SJSA1 (cell line): ENCODE measurements at regions not wholly inside any gene's neighbourhood (a gene's known extent, or its start where the extent isn't known, plus 50 kb on each side); places are given as distances from the start of the nearest gene placed in this dataset.

Source experiments
- DNase-seq, 2 experiments: peaks; one replicate each; pipeline ENCODE4 v3.0.0-alpha.2; 2015 to 2020; ENCODE audit warnings: low spot score in 2 of 2, low read depth in 1 of 2
- H3K27ac ChIP-seq: fragments of 250-450 bp; sonication (Bioruptor Pico); 2 replicates; pipeline ENCODE4 v1.5.1; 2020; ENCODE audit warnings: mild to moderate bottlenecking, moderate library complexity
- H3K27me3 ChIP-seq: fragments of 250-450 bp; sonication (Bioruptor Pico); replicated peaks from 2 replicates; pipeline ENCODE4 v1.5.1; 2020; ENCODE audit warnings: mild to moderate bottlenecking, moderate library complexity
- H3K36me3 ChIP-seq: fragments of 250-450 bp; sonication (Bioruptor Pico); 2 replicates; pipeline ENCODE4 v1.5.1; 2020; ENCODE audit warnings: mild to moderate bottlenecking
- H3K4me1 ChIP-seq: fragments of 250-450 bp; sonication (Bioruptor Pico); replicated peaks from 2 replicates; pipeline ENCODE4 v1.6.1; 2021; ENCODE audit warnings: mild to moderate bottlenecking
- H3K4me3 ChIP-seq: fragments of 250-450 bp; sonication (Bioruptor Pico); 2 replicates; pipeline ENCODE4 v1.5.1; 2020; ENCODE audit warnings: mild to moderate bottlenecking
- H3K9me3 ChIP-seq: fragments of 250-450 bp; sonication (Bioruptor Pico); replicated peaks from 2 replicates; pipeline ENCODE4 v1.5.1; 2020; ENCODE audit warnings: mild to moderate bottlenecking

- H3K36me3 ChIP-seq: no peaks in the 10 kb centered on the region
- H3K9me3 ChIP-seq: no peaks in the 10 kb centered on the region
- no peaks in the 10 kb centered on the region for H3K27me3 ChIP-seq
- H3K4me3 ChIP-seq: no peak overlapping the region
- peaks cover 11% of the 10 kb centered on the region for H3K4me1 ChIP-seq
- no peak overlapping the region for H3K27ac ChIP-seq
- peak; percentile 54 to 84 for DNase-seq
These were observed 223.4 kb downstream of the SP3 start for GRCh38 chr2:173741759-173742158.

DNA sequence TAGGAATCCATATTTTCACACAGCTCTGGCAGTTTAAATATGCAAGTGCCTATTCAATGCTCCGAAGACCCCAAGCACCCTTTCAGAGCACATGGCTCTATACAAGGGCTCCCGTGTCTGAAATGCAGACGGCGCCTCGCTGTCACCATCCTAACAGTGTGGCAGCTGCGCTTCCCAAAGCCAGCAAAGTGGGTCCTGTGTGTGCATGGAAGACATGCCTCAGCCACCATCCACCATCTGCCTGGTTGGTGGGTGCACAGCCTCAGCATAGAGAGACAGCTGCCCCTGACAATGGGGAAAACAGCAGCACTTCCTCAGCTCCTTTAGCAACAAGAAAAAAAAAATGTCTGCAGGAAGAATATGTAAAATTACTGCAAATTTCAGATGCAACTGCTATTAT lies 218.1 kb downstream of the SP3 start:
- H3K27me3 ChIP-seq: no peaks in the 10 kb centered on the region
- H3K9me3 ChIP-seq: no peaks in the 10 kb centered on the region
- peaks cover 2% of the 10 kb centered on the region for H3K4me1 ChIP-seq
- DNase-seq: no peak
- H3K4me3 ChIP-seq: no peak overlapping the region
- no peaks in the 10 kb centered on the region for H3K36me3 ChIP-seq
- H3K27ac ChIP-seq: no peak overlapping the region

DNA sequence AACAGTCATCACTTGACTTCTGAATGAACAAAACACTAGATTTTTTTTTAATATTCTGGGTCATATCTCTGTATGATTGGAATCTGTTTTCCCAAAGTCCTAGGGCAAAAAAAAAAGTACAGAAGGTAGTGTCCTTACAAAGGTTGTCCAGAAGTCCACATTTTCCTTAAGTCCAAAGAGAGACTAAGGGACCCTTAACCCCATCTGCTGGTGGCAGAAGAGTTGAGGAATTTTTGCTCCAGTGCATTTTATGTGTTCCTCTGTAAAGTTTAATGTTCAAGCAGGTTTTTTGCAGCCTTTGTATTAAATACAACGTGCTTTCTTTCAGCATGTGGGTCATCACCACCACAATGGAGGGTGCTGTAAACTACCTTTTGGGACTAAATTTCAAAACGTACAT lies 215.9 kb downstream of the SP3 start:
- DNase-seq: peak in 1 of 2 experiments; percentile 21
- H3K4me1 ChIP-seq: no peaks in the 10 kb centered on the region
- no peaks in the 10 kb centered on the region for H3K27me3 ChIP-seq
- no peak overlapping the region for H3K4me3 ChIP-seq
- H3K36me3 ChIP-seq: no peaks in the 10 kb centered on the region
- no peaks in the 10 kb centered on the region for H3K9me3 ChIP-seq
- no peak overlapping the region for H3K27ac ChIP-seq

- Histone ChIP-seq H3K9me3 (no peaks in the 10 kb centered on the region), H3K27ac (no peak overlapping the region), H3K4me1 (no peaks in the 10 kb centered on the region), H3K4me3 (no peak overlapping the region), H3K27me3 (no peaks in the 10 kb centered on the region), H3K36me3 (no peaks in the 10 kb centered on the region)
- DNase-seq: no peak
These were observed 214.8 kb downstream of the SP3 start for GRCh38 chr2:173750353-173750801.

GRCh38 chr2:173750831-173751230 lies 214.3 kb downstream of the SP3 start:
- Histone ChIP-seq H3K27ac (no peak overlapping the region), H3K9me3 (no peaks in the 10 kb centered on the region), H3K36me3 (no peaks in the 10 kb centered on the region), H3K4me1 (no peaks in the 10 kb centered on the region), H3K27me3 (no peaks in the 10 kb centered on the region), H3K4me3 (no peak overlapping the region)
- DNase-seq: no peak

DNA sequence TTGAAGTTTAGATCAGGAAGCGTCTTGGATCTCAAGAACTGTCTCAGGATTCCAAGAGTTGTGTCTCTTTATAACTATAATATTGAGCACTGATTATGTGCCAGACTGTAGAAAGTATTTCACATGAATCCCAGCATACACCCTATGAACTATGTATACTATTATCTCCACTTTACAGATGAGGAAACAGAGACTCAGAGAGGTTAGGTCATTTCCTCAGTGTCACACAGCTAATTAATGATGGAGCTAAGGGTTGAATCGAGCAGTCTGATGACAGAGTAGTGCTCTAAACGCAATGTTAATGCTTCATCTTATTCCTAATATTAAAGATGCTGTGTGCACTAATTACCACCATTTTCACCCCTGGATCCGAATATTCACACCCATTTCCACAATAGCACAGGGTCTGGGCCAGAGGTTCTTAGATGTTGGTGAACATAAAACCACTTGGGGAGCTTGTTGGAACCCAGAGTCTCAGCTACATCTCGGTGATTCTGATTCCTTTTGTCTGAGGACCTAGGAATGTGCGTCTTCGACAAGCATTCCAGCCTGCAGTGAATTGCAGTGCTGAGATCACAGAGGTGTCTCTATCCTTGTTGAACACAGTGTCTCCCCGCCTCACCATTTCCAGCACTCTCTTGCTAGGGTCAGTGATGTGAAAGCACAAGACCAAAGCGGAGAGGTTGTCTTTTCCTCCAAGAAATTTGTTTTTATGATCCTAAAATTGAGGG lies 213.8 kb downstream of the SP3 start:
- no peaks in the 10 kb centered on the region for H3K36me3 ChIP-seq
- H3K27me3 ChIP-seq: no peaks in the 10 kb centered on the region
- H3K4me1 ChIP-seq: no peaks in the 10 kb centered on the region
- no peak overlapping the region for H3K27ac ChIP-seq
- H3K4me3 ChIP-seq: no peak overlapping the region
- DNase-seq: no peak
- H3K9me3 ChIP-seq: no peaks in the 10 kb centered on the region

- H3K9me3 ChIP-seq: no peaks in the 10 kb centered on the region
- H3K27ac ChIP-seq: no peak overlapping the region
- no peak for DNase-seq
- no peaks in the 10 kb centered on the region for H3K27me3 ChIP-seq
- H3K36me3 ChIP-seq: no peaks in the 10 kb centered on the region
- no peak overlapping the region for H3K4me3 ChIP-seq
- H3K4me1 ChIP-seq: no peaks in the 10 kb centered on the region
These were observed 213.0 kb downstream of the SP3 start for GRCh38 chr2:173752152-173752551.

- Histone ChIP-seq H3K36me3 (no peaks in the 10 kb centered on the region), H3K4me3 (no peak overlapping the region), H3K27me3 (no peaks in the 10 kb centered on the region), H3K4me1 (no peaks in the 10 kb centered on the region), H3K9me3 (no peaks in the 10 kb centered on the region), H3K27ac (no peak overlapping the region)
- no peak for DNase-seq
These were observed 211.7 kb downstream of the SP3 start for GRCh38 chr2:173753441-173753840.

DNA sequence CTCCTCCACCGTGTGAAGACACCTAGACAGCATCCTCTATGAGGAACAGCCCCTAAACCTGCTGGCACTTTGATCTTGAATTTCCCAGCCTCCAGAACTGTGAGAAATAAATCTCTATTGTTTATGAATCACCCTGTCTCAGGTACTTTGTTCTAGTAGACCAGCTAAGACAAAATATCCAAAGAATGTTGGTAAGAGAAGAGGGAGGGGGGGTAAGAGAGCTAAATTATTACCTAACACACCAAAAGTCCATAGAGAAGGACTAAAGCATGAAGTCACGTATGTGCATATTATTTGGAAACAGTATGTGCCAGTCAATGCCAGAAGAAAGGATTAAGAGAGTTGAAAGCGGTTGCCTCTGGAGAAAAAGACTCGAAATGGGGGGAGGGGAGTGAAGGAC lies 211.0 kb downstream of the SP3 start:
- Histone ChIP-seq H3K27ac (no peak overlapping the region), H3K4me1 (no peaks in the 10 kb centered on the region), H3K9me3 (no peaks in the 10 kb centered on the region), H3K4me3 (no peak overlapping the region), H3K36me3 (no peaks in the 10 kb centered on the region), H3K27me3 (no peaks in the 10 kb centered on the region)
- no peak for DNase-seq

DNA sequence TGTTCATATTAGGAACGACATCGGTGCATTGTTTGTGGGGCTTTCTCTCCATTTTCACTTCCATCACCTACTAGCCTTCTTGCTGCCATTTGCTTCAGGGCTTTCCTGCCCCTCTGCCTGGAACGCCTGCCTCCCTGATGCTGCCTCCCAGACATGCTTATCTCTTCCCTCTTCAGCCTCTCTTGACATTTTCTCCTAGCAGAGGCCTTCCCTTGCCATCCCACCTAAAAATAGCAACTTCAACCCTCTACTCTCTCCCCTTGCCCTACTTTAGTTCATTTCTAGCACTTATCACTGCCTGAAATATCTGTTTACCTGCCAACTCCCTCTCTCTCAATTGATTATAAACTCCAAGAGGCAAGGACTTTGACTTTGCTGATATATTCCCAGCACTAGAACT lies 210.3 kb downstream of the SP3 start:
- H3K9me3 ChIP-seq: no peaks in the 10 kb centered on the region
- H3K36me3 ChIP-seq: no peaks in the 10 kb centered on the region
- no peaks in the 10 kb centered on the region for H3K27me3 ChIP-seq
- no peak overlapping the region for H3K27ac ChIP-seq
- no peaks in the 10 kb centered on the region for H3K4me1 ChIP-seq
- DNase-seq: no peak
- H3K4me3 ChIP-seq: no peak overlapping the region

DNA sequence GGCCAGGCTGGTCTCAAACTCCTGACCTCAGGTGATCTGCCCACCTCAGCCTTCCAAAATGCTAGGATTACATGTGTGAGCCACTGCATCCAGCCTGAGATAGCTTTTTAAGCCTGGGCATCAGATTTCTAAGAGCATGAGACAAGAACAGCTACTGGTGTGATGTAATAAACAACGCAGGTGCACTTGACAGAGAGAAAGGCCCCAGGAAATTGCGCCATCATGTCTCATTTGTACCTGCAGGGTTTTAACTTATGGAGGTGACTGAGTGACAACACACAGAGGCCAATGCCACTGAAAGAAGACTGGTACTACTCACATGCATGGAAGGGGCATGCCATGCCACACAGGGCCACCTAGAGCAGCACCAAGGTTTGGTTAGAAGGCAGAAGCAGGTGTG lies 209.4 kb downstream of the SP3 start:
- Histone ChIP-seq H3K27ac (no peak overlapping the region), H3K4me3 (no peak overlapping the region), H3K9me3 (no peaks in the 10 kb centered on the region), H3K4me1 (no peaks in the 10 kb centered on the region), H3K36me3 (no peaks in the 10 kb centered on the region), H3K27me3 (no peaks in the 10 kb centered on the region)
- DNase-seq: no peak

GRCh38 chr2:173759959-173760358 lies 205.2 kb downstream of the SP3 start:
- DNase-seq: no peak
- Histone ChIP-seq H3K4me3 (no peak overlapping the region), H3K4me1 (no peaks in the 10 kb centered on the region)

DNA sequence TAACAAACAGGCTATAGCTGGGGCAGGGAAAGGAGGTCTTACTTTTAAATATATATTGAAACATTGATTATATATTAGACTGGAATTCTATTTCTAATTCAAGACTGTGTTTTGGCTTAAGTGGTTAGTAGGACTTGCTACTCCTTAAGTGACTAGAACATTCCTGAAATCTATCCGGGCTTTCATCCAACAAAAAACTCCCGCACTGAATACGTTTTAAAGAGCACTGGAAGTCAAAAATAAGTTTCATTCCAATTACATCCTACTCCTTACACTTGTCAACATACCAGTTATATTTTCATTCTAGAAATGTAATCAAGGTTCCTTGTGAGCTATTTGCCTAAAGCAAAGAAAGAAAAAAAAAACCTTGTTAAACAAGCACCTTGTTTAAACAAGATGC lies 204.6 kb downstream of the SP3 start:
- Histone ChIP-seq H3K27ac (no peak overlapping the region), H3K27me3 (0 out of 2 replicates have a peak, but pooled peaks cover 3% of the 10 kb centered on the region), H3K36me3 (no peaks in the 10 kb centered on the region), H3K9me3 (no peaks in the 10 kb centered on the region), H3K4me1 (no peaks in the 10 kb centered on the region), H3K4me3 (no peak overlapping the region)
- no peak for DNase-seq

More at GRCh38 chr2:173759959-173760358, 205.2 kb downstream of the SP3 start:
- H3K27me3 ChIP-seq: 0 out of 2 replicates have a peak, but pooled peaks cover 3% of the 10 kb centered on the region
- H3K36me3 ChIP-seq: no peaks in the 10 kb centered on the region
- no peaks in the 10 kb centered on the region for H3K9me3 ChIP-seq
- H3K27ac ChIP-seq: no peak overlapping the region

DNA sequence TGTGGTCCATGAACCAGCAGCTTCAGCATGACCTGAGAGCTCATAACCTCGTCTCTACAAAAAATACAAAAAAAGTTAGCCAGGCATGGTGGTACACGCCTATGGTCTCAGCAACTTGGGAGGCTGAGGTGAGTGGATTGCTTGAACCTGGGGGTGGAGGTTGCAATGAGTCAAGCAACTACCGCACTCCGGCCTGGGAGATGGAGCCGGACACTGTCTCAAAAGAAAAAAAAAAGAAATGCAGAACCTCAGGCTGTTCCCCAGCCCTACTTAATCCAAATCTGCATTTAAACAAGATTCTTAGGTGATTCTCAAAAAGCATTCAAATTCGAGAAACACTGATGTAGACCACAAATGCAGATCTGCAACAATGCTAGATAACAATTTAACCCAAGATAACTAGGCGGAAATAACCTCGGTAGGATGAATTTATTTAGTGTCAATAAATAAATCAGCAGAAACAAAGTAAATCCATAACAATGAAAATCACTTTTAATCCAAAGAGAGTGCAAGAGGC lies 203.5 kb downstream of the SP3 start:
- DNase-seq: no peak
- H3K4me3 ChIP-seq: no peak overlapping the region
- H3K4me1 ChIP-seq: no peaks in the 10 kb centered on the region
- H3K36me3 ChIP-seq: no peaks in the 10 kb centered on the region
- no peak overlapping the region for H3K27ac ChIP-seq
- no peaks in the 10 kb centered on the region for H3K9me3 ChIP-seq
- 0 out of 2 replicates have a peak, but pooled peaks cover 3% of the 10 kb centered on the region for H3K27me3 ChIP-seq

DNA sequence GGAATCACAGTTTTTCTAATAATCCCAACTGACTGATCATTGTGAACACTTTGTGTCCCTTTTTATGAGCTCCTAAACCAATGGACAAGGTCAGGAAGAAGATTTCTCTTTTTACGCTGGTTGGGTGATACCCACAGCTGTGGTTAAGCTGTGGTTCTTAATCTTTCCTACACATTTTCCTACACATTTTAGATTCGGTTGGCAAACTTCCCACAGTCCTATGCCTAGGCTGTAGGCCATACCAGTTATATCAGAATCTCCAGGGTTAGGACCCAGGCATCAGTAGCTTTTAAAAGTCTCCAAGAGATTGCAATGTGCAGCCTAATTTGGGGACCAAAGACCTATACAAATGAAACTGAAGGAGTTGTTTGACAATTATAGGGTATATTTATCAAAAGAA lies 203.0 kb downstream of the SP3 start:
- no peaks in the 10 kb centered on the region for H3K9me3 ChIP-seq
- no peaks in the 10 kb centered on the region for H3K4me1 ChIP-seq
- DNase-seq: no peak
- H3K36me3 ChIP-seq: no peaks in the 10 kb centered on the region
- no peak overlapping the region for H3K27ac ChIP-seq
- H3K27me3 ChIP-seq: 0 out of 2 replicates have a peak, but pooled peaks cover 3% of the 10 kb centered on the region
- H3K4me3 ChIP-seq: no peak overlapping the region
